GM13977 (cell line): ENCODE measurements at regions not wholly inside any gene's neighbourhood (a gene's known extent, or its start where the extent isn't known, plus 50 kb on each side); places are given as distances from the start of the nearest gene placed in this dataset.

Source experiments
- DNase-seq: peaks from one replicate; pipeline ENCODE4 v3.0.0; 2012; ENCODE audit warnings: low spot score
- in situ Hi-C: fragments of 300-500 bp; cut with MboI; formaldehyde crosslinking; loops from one replicate; pipeline ENCODE4 v1.12.0; 2022; ENCODE audit warnings: low sequenced_read_pairs, low pct_unique_long_range_greater_than_20kb, mixed read lengths, inconsistent platforms; ENCODE audit not compliant: unreplicated experiment
- TF ChIP-seq, protein P1 (sequence below): IDR thresholded peaks from 2 replicates; pipeline ENCODE4 v1.5.1; 2012; ENCODE audit warnings: mild to moderate bottlenecking, control low read depth; ENCODE audit not compliant: insufficient read depth; ENCODE audit errors: extremely low read depth, missing control alignments

DNA sequence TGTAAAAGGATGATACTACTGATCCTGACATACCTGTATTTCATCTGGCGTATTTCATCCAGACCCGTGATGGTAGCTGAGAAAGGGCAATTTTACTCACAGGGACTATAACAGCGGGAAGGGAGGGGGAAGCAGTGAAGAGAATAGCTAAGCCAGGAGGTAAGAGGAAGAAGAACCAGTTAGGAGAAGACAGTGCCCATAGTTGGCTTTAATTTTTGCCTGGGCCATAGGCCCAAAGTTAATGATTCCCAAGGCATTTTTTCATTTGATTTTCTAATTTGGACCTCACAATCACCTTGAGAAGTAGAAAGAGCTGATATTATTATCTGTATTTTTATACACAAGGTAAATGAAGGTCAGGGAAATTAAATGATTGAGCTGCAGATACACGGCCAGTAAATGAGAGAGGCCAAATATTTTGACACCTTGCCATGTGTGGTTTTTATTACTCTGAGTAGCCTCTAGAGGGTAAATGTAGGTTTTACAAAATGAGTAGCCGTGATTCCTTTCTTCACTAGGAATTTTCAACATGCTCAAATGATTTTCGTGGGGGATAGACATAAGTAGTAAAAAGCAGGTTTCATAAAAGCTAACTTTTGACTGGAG is 382.2 kb downstream of the FUT8 start:
- TF ChIP-seq, protein P1, sequence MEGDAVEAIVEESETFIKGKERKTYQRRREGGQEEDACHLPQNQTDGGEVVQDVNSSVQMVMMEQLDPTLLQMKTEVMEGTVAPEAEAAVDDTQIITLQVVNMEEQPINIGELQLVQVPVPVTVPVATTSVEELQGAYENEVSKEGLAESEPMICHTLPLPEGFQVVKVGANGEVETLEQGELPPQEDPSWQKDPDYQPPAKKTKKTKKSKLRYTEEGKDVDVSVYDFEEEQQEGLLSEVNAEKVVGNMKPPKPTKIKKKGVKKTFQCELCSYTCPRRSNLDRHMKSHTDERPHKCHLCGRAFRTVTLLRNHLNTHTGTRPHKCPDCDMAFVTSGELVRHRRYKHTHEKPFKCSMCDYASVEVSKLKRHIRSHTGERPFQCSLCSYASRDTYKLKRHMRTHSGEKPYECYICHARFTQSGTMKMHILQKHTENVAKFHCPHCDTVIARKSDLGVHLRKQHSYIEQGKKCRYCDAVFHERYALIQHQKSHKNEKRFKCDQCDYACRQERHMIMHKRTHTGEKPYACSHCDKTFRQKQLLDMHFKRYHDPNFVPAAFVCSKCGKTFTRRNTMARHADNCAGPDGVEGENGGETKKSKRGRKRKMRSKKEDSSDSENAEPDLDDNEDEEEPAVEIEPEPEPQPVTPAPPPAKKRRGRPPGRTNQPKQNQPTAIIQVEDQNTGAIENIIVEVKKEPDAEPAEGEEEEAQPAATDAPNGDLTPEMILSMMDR = no peak
- no peak for DNase-seq
- in situ Hi-C loops = no loop called here

DNA sequence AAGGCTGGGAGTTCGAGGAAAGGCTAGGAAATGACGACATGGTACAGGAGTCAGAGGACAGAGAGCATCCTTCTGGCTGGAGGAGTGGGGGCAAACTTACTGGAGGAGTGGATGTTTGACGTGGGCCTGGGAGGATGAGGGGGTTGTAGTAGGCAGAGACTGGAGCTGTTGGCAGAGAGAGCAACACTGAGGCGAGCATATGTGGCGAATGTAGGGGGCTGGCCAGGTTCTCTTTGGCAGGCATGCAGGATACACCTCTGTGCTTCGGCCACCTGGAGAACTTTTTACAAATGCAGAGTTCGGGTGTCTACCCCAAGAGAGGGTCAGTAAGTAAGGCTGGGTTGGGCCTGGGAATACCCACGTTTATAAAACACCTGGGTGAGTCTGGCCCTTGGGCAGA is 385.7 kb downstream of the FUT8 start:
- DNase-seq = no peak
- TF ChIP-seq, protein P1 = no peak
- in situ Hi-C loops = no loop called here

DNA sequence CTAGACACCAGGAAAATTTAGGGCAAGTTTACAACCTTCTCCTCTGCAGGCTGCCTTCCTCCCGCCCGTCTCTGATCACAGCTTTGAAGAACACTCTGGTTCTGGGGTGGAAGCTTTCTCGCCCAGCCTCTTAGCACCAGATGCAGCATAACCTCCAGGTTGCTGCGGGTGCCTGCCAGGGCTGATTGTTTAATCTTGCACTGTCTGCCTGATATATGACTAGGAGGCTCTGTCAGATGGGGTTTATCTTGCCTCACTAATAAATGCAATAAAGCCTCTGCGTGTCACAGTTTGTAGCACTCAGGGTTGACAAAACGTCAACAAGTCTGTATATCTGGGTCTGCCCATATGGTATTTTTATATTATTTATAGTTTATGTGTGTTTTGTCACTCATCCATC is 388.2 kb downstream of the FUT8 start:
- TF ChIP-seq, protein P1 = no peak
- in situ Hi-C loops = no loop called here
- no peak for DNase-seq

DNA sequence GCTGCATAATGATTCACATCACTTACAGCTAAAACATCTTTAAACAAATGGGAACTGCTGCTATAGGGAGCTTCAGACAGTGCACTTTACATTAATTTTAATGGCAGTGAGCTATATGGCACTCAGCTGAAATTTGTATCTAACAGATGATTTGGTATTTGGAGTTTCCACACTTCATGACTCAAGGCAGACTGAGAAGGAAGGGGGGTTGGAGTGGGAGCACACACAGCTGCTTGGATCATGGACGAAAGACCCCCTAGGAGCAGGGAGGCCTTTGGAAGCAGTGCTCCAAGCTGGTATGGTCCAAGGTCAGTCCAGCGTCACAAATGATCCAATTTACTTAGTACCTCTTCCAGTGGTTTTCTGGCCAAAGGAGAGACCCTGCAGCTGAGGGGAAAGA is 389.7 kb downstream of the FUT8 start:
- no peak for DNase-seq
- TF ChIP-seq, protein P1 = no peak
- in situ Hi-C loops = no loop called here

DNA sequence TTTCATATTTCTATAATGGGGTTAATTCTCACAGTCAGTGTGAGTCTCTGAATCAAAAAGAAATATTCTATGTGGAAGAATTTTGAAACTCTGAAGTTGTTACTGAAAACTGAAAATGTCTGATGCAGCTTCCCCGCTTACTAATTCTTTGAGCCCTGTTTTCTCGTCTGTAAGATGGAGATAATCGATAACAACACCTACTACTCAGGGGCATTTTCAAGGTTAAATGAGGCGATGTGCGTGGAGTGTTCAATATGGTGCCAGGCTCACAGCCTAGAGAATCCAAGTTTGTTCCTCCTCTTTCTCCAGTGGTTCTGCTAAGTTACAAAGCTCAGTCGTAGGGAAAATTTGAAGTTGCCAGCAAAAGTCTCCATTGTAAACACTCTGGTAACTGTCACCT is 391.4 kb downstream of the FUT8 start:
- DNase-seq = no peak
- in situ Hi-C loops = no loop called here
- TF ChIP-seq, protein P1 = no peak

DNA sequence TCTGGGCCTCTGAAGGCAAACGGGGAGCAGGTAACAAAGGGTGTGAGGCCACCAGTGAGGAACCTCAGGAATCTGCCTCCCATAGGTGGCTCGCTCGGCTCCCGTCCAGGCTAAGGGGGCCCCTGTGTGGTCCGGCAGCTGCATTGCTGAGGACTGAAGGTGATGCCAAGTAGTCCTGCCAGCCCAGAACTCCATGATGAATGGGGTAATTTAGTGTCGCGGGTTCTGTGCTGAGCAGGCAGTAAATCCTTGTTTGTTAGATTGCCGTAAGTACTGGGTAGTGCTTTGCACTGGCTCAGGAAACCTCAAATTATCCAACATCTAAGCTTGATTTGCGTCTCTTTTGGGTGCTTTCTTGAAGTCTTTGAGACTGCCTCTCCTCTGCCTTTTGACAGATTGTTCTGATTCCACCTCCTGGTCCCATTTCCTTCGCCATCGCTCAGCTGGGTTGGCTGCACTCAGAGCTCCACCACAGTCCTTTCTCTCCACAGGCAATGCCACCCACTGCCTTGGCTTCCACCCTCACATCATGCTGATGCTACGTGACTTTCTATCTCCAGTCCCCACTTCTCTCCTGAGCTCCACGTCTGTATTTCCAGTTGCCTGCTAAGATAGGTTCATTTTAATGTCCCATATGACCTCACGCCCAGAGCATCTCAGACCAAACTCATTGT is 392.0 kb downstream of the FUT8 start:
- TF ChIP-seq, protein P1 = no peak
- DNase-seq = no peak
- in situ Hi-C loops = no loop called here
